Vagina (tissue), 2 donors: ENCODE measurements at regions not wholly inside any gene's neighbourhood (a gene's known extent, or its start where the extent isn't known, plus 50 kb on each side); places are given as distances from the start of the nearest gene placed in this dataset.

Experiments
- CTCF ChIP-seq, 3 experiments: fragments of 450-650 bp in 2 of 3; fragments of 200-600 bp in 1 of 3; sonication (generic) in 1 of 3; IDR thresholded peaks; one replicate each; pipeline ENCODE4 v1.5.1; 2017 to 2019; ENCODE audit warnings: antibody characterized with exemption in 3 of 3, mild to moderate bottlenecking in 2 of 3, moderate library complexity in 2 of 3
- POLR2A ChIP-seq, 2 donors: fragments of 450-650 bp; IDR thresholded peaks; one replicate each; pipeline ENCODE4 v1.6.1; 2017; ENCODE audit warnings: antibody characterized with exemption in 2 of 2, mild to moderate bottlenecking in 2 of 2, moderate library complexity in 2 of 2

GRCh38 chr7:66542528-66543269 is 86.0 kb upstream of the KCTD7 start:
- TF ChIP-seq CTCF (IDR thresholded peaks at IDR 0.05), result no peak
- TF ChIP-seq POLR2A (IDR thresholded peaks at IDR 0.05), result no peak
